GM12878 (cell line): ENCODE measurements at regions not wholly inside any gene's neighbourhood (a gene's known extent, or its start where the extent isn't known, plus 50 kb on each side); places are given as distances from the start of the nearest gene placed in this dataset.

Source experiments
- ATAC-seq: fragments of 200-7000 bp; cut with Tn5 transposase; 3 replicates; pipeline ENCODE4 v1.9.1; 2020; ENCODE audit warnings: mild to moderate bottlenecking, moderate library complexity
- BruUV-seq: library from RNA; stranded (reverse); fragments of 400-500 nt; replicated peaks from 2 replicates; lab custom pipeline; 2021; lab: Mats Ljungman, UMichigan
- CTCF ChIA-PET: fragments of 300-600 bp; sonication (Branson Sonifier 250); formaldehyde crosslinking; extraction: SDS; loops from one replicate; lab custom pipeline; 2021; ENCODE audit warnings: inconsistent platforms; lab: Yijun Ruan, JAX
- POLR2A ChIA-PET: fragments of 350-600 bp; formaldehyde crosslinking; extraction: SDS; loops from one replicate; lab custom pipeline; 2021; ENCODE audit warnings: inconsistent platforms; lab: Charles Lee
- RAD21 ChIA-PET: fragments of 300-600 bp; sonication (Branson Sonifier 250); formaldehyde crosslinking; loops from one replicate; lab custom pipeline; 2023; ENCODE audit warnings: antibody characterized with exemption; ENCODE audit not compliant: unreplicated experiment; lab: Charles Lee
- SMC1A ChIA-PET: fragments of 300-600 bp; sonication (Branson Sonifier 250); formaldehyde crosslinking; loops from one replicate; lab custom pipeline; 2023; ENCODE audit not compliant: unreplicated experiment, uncharacterized antibody; lab: Charles Lee
- DNase-seq: peaks from one replicate; pipeline ENCODE4 v3.0.0-alpha.2; 2011; ENCODE audit warnings: low read depth, low spot score
- FAIRE-seq: peaks from 3 replicates; lab custom pipeline; 2011; peaks lifted over from hg19 to GRCh38; lab: Jason Lieb, UNC
- H2AFZ ChIP-seq: 2 replicates; pipeline ENCODE4 v1.6.0; 2011; ENCODE audit warnings: low read depth, low read length, control low read depth; ENCODE audit not compliant: control insufficient read depth
- H3K27ac ChIP-seq: 2 replicates; pipeline ENCODE4 v1.5.1; 2011; ENCODE audit warnings: control low read depth; ENCODE audit not compliant: control insufficient read depth, insufficient read depth
- H3K27me3 ChIP-seq, 2 experiments: replicated peaks in 1 of 2; 2 replicates each; pipeline versions ENCODE4 v1.6.0 to v1.6.1; 2011; ENCODE audit warnings: low read length in 1 of 2; ENCODE audit not compliant: control insufficient read depth in 2 of 2, insufficient read depth in 2 of 2
- H3K36me3 ChIP-seq, 2 experiments: 2 replicates each; pipeline ENCODE4 v1.5.1; 2011; ENCODE audit warnings: low read length in 1 of 2; ENCODE audit not compliant: control insufficient read depth in 2 of 2, insufficient read depth in 2 of 2
- H3K4me1 ChIP-seq: 2 replicates; pipeline ENCODE4 v1.6.1; 2011; ENCODE audit warnings: mild to moderate bottlenecking, low read length, moderate library complexity, mixed read lengths; ENCODE audit not compliant: control insufficient read depth, insufficient read depth
- H3K4me2 ChIP-seq: 2 replicates; pipeline ENCODE4 v1.6.0; 2011; ENCODE audit warnings: control low read depth; ENCODE audit not compliant: control insufficient read depth, insufficient read depth
- H3K4me3 ChIP-seq: fragments of 200-600 bp; sonication (generic); 2 replicates; pipeline ENCODE4 v1.5.1; 2016
- H3K79me2 ChIP-seq: 2 replicates; pipeline ENCODE4 v1.6.0; 2011; ENCODE audit warnings: low read length; ENCODE audit not compliant: control insufficient read depth, insufficient read depth
- H3K9ac ChIP-seq: 2 replicates; pipeline ENCODE4 v1.8.0; 2011; ENCODE audit warnings: low read length, control low read depth, mixed read lengths; ENCODE audit not compliant: control insufficient read depth, insufficient read depth
- H3K9me3 ChIP-seq: replicated peaks from 3 replicates; pipeline ENCODE4 v1.5.1; 2011; ENCODE audit warnings: mild to moderate bottlenecking, low read length; ENCODE audit not compliant: control insufficient read depth, insufficient read depth
- H4K20me1 ChIP-seq: 2 replicates; pipeline ENCODE4 v1.6.0; 2011; ENCODE audit not compliant: control insufficient read depth, insufficient read depth
- BACH1 ChIP-seq: fragments of 450-650 bp; IDR thresholded peaks from 2 replicates; pipeline ENCODE4 v1.6.1; 2017; ENCODE audit warnings: mild to moderate bottlenecking, borderline replicate concordance
- CREB1 ChIP-seq: IDR thresholded peaks from 2 replicates; pipeline ENCODE4 v1.6.1; 2012; ENCODE audit warnings: low read depth, mild to moderate bottlenecking, inconsistent platforms
- EED ChIP-seq: sonication (generic); IDR thresholded peaks from 2 replicates; pipeline ENCODE4 v1.6.1; 2016; ENCODE audit warnings: antibody characterized with exemption, low read depth
- ESRRA ChIP-seq: IDR thresholded peaks from 2 replicates; pipeline ENCODE4 v1.6.1; 2012; ENCODE audit warnings: mild to moderate bottlenecking, low read length, improper control_type of control experiment
- HCFC1 ChIP-seq: fragments of 150-350 bp; IDR thresholded peaks from 2 replicates; pipeline ENCODE4 v1.6.1; 2014; ENCODE audit warnings: low read length
- MXI1 ChIP-seq: fragments of 150-350 bp; IDR thresholded peaks from 2 replicates; pipeline ENCODE4 v1.6.1; 2011; ENCODE audit warnings: low read depth, mild to moderate bottlenecking, inconsistent platforms, low read length, improper control_type of control experiment
- SIN3A ChIP-seq: IDR thresholded peaks from 2 replicates; pipeline ENCODE4 v1.6.1; 2012; ENCODE audit warnings: low read depth, low read length, improper control_type of control experiment
- TBL1XR1 ChIP-seq: IDR thresholded peaks from 2 replicates; pipeline ENCODE4 v1.6.1; 2012; ENCODE audit warnings: low read depth, low read length, improper control_type of control experiment
- TCF7 ChIP-seq: IDR thresholded peaks from 2 replicates; pipeline ENCODE4 v1.6.1; 2014; ENCODE audit warnings: antibody characterized with exemption, borderline replicate concordance
- WGBS: methylation state at CpG from one replicate; pipeline ENCODE4 v1.1.6; 2016; ENCODE audit warnings: low lambda C conversion rate; ENCODE audit not compliant: insufficient replicate concordance, insufficient coverage; ENCODE audit errors: missing lambda C conversion rate; 5-methylcytosine and 5-hydroxymethylcytosine counted together
- in situ Hi-C: fragments of 300-500 bp; cut with MboI; formaldehyde crosslinking; loops from 9 replicates; pipeline ENCODE4 v1.14.3; 2018; ENCODE audit warnings: mixed read lengths
- intact Hi-C: fragments of 100-400 bp; cut with micrococcal nuclease; formaldehyde crosslinking; loops from one replicate; pipeline ENCODE4 v1.14.2; 2022; ENCODE audit not compliant: unreplicated experiment
- TF ChIP-seq, protein P1 (sequence below): fragments of 450-650 bp; IDR thresholded peaks from 2 replicates; pipeline ENCODE4 v1.6.1; 2016; ENCODE audit warnings: mild to moderate bottlenecking, moderate library complexity, borderline replicate concordance

DNA sequence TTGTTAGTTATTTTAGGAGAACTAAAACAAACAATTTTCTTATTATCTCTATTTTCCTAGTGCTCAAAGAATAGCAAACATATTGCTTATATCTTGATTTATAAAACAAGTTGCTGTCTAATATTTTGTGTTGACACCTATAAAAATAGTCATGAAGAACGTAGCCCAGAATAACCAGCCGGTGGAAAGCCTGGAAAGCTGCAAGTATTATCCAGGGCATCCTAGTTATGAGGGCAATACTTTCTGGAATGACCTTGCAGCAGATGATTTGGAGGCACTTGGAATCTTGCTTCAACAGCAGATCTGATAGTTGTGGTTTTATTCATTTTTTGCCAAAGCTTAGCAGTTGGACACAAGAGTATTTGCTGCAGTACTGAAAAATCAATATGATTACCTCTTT is 948.7 kb downstream of the LRFN5 start:
- BruUV-seq, result no TSS peak
- no peaks in the 10 kb centered on the region for H3K27me3 ChIP-seq
- ATAC-seq (no peak), FAIRE-seq (no peak), DNase-seq (no peak)
- ChIA-PET POLR2A (no interaction called here), CTCF (no interaction called here), SMC1A (no interaction called here), RAD21 (no interaction called here)
- H3K4me2 ChIP-seq, result no peak overlapping the region
- 17% methylated on average over 2 of the region's 2 CpGs for WGBS
- H3K9me3 ChIP-seq, result no peaks in the 10 kb centered on the region
- in situ Hi-C loops (no loop called here), intact Hi-C loops (no loop called here)
- H3K4me1 ChIP-seq, result no peaks in the 10 kb centered on the region
- no peak overlapping the region for H3K4me3 ChIP-seq
- no peaks in the 10 kb centered on the region for H4K20me1 ChIP-seq
- H3K27ac ChIP-seq, result no peak overlapping the region
- H3K9ac ChIP-seq, result no peak overlapping the region
- H3K79me2 ChIP-seq, result no peaks in the 10 kb centered on the region
- TF ChIP-seq TBL1XR1, result no peak
- no peak for TF ChIP-seq SIN3A
- TF ChIP-seq HCFC1, result no peak
- no peak for TF ChIP-seq MXI1
- TF ChIP-seq, protein P1, sequence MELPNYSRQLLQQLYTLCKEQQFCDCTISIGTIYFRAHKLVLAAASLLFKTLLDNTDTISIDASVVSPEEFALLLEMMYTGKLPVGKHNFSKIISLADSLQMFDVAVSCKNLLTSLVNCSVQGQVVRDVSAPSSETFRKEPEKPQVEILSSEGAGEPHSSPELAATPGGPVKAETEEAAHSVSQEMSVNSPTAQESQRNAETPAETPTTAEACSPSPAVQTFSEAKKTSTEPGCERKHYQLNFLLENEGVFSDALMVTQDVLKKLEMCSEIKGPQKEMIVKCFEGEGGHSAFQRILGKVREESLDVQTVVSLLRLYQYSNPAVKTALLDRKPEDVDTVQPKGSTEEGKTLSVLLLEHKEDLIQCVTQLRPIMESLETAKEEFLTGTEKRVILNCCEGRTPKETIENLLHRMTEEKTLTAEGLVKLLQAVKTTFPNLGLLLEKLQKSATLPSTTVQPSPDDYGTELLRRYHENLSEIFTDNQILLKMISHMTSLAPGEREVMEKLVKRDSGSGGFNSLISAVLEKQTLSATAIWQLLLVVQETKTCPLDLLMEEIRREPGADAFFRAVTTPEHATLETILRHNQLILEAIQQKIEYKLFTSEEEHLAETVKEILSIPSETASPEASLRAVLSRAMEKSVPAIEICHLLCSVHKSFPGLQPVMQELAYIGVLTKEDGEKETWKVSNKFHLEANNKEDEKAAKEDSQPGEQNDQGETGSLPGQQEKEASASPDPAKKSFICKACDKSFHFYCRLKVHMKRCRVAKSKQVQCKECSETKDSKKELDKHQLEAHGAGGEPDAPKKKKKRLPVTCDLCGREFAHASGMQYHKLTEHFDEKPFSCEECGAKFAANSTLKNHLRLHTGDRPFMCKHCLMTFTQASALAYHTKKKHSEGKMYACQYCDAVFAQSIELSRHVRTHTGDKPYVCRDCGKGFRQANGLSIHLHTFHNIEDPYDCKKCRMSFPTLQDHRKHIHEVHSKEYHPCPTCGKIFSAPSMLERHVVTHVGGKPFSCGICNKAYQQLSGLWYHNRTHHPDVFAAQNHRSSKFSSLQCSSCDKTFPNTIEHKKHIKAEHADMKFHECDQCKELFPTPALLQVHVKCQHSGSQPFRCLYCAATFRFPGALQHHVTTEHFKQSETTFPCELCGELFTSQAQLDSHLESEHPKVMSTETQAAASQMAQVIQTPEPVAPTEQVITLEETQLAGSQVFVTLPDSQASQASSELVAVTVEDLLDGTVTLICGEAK, result no peak
- TF ChIP-seq ESRRA, result no peak
- no peak for TF ChIP-seq TCF7
- TF ChIP-seq BACH1, result no peak
- no peak for TF ChIP-seq EED
- TF ChIP-seq CREB1, result no peak
- no peaks in the 10 kb centered on the region; a peak in 1 of 4 replicates for H3K36me3 ChIP-seq
- no peak overlapping the region for H2AFZ ChIP-seq
